ENCODE measurements at regions not wholly inside any gene's neighbourhood (a gene's known extent, or its start where the extent isn't known, plus 50 kb on each side); places are given as distances from the start of the nearest gene placed in this dataset.

- ATAC-seq (ENCODE audit: insufficient read depth, low FRiP score) (no peak), DNase-seq (no peak)
- Histone ChIP-seq H3K27me3 (ENCODE audit: control insufficient read depth in 3 of 3, insufficient read depth in 3 of 3, low read length in 2 of 3) (no peaks in the 10 kb centered on the region), H3K36me3 (ENCODE audit: control insufficient read depth in 4 of 4, insufficient read depth in 4 of 4, low read length in 4 of 4) (no peaks in the 10 kb centered on the region), H3K9ac (ENCODE audit: insufficient read depth in 1 of 2, low read length in 2 of 2) (no peak overlapping the region), H3K27ac (ENCODE audit: low read depth in 1 of 2, low read length in 1 of 2) (no peak overlapping the region), H3K4me1 (ENCODE audit: control insufficient read depth in 5 of 5, insufficient read depth in 5 of 5, low read length in 5 of 5) (peaks cover 0 to 10% (median 2%) of the 10 kb centered on the region in 5 donors), H3K4me3 (no peak overlapping the region), H3K9me3 (ENCODE audit: control insufficient read depth in 4 of 4, insufficient read depth in 3 of 4, low read length in 3 of 4) (no peaks in the 10 kb centered on the region)
- WGBS, 2 donors, result 82 to 91% methylated on average over 4 of the region's 4 CpGs
- TF ChIP-seq CTCF (IDR thresholded peaks at IDR 0.05; ENCODE audit: control extremely low read depth, extremely low read depth), result no peak
Measured at GRCh38 chr7:106482091-106482490, 178.9 kb downstream of the CCDC71L start.

- peaks cover 0 to 7% (median 2%) of the 10 kb centered on the region in 5 donors for H3K4me1 ChIP-seq (ENCODE audit: control insufficient read depth in 5 of 5, insufficient read depth in 5 of 5, low read length in 5 of 5)
- no peak for DNase-seq
- H3K9me3 ChIP-seq (ENCODE audit: control insufficient read depth in 4 of 4, insufficient read depth in 3 of 4, low read length in 3 of 4), result no peaks in the 10 kb centered on the region
- WGBS, 2 donors, result 40 to 49% methylated on average over 3 of the region's 3 CpGs
- no peak overlapping the region for H3K27ac ChIP-seq (ENCODE audit: low read depth in 1 of 2, low read length in 1 of 2)
- no peak for ATAC-seq (ENCODE audit: insufficient read depth, low FRiP score)
- no peaks in the 10 kb centered on the region for H3K36me3 ChIP-seq (ENCODE audit: control insufficient read depth in 4 of 4, insufficient read depth in 4 of 4, low read length in 4 of 4)
- no peak overlapping the region for H3K9ac ChIP-seq (ENCODE audit: insufficient read depth in 1 of 2, low read length in 2 of 2)
- no peaks in the 10 kb centered on the region for H3K27me3 ChIP-seq (ENCODE audit: control insufficient read depth in 3 of 3, insufficient read depth in 3 of 3, low read length in 2 of 3)
- no peak for TF ChIP-seq CTCF (IDR thresholded peaks at IDR 0.05; ENCODE audit: control extremely low read depth, extremely low read depth)
- no peak overlapping the region for H3K4me3 ChIP-seq
Measured at GRCh38 chr7:106480616-106481031, 180.3 kb downstream of the CCDC71L start.

GRCh38 chr7:106480161-106480579 lies 180.8 kb downstream of the CCDC71L start:
- Histone ChIP-seq H3K36me3 (ENCODE audit: control insufficient read depth in 4 of 4, insufficient read depth in 4 of 4, low read length in 4 of 4) (no peaks in the 10 kb centered on the region), H3K4me3 (no peak overlapping the region), H3K27ac (ENCODE audit: low read depth in 1 of 2, low read length in 1 of 2) (no peak overlapping the region), H3K27me3 (ENCODE audit: control insufficient read depth in 3 of 3, insufficient read depth in 3 of 3, low read length in 2 of 3) (no peaks in the 10 kb centered on the region), H3K4me1 (ENCODE audit: control insufficient read depth in 5 of 5, insufficient read depth in 5 of 5, low read length in 5 of 5) (peaks cover 0 to 7% (median 0%) of the 10 kb centered on the region in 5 donors), H3K9ac (ENCODE audit: insufficient read depth in 1 of 2, low read length in 2 of 2) (no peak overlapping the region), H3K9me3 (ENCODE audit: control insufficient read depth in 4 of 4, insufficient read depth in 3 of 4, low read length in 3 of 4) (no peaks in the 10 kb centered on the region)
- ATAC-seq (ENCODE audit: insufficient read depth, low FRiP score) (no peak), DNase-seq (no peak)
- TF ChIP-seq CTCF (IDR thresholded peaks at IDR 0.05; ENCODE audit: control extremely low read depth, extremely low read depth), result no peak
- 84% methylated on average over 1 of the region's 1 CpG for WGBS, 2 donors

GRCh38 chr7:106476751-106477150 lies 184.2 kb downstream of the CCDC71L start:
- no peaks in the 10 kb centered on the region for H3K27me3 ChIP-seq (ENCODE audit: control insufficient read depth in 3 of 3, insufficient read depth in 3 of 3, low read length in 2 of 3)
- no peaks in the 10 kb centered on the region for H3K9me3 ChIP-seq (ENCODE audit: control insufficient read depth in 4 of 4, insufficient read depth in 3 of 4, low read length in 3 of 4)
- WGBS, 2 donors, result 86 to 94% methylated on average over 2 of the region's 2 CpGs
- H3K4me3 ChIP-seq, result no peak overlapping the region
- no peak overlapping the region for H3K27ac ChIP-seq (ENCODE audit: low read depth in 1 of 2, low read length in 1 of 2)
- no peak overlapping the region for H3K9ac ChIP-seq (ENCODE audit: insufficient read depth in 1 of 2, low read length in 2 of 2)
- H3K36me3 ChIP-seq (ENCODE audit: control insufficient read depth in 4 of 4, insufficient read depth in 4 of 4, low read length in 4 of 4), result no peaks in the 10 kb centered on the region
- ATAC-seq (ENCODE audit: insufficient read depth, low FRiP score) (no peak), DNase-seq (no peak)
- H3K4me1 ChIP-seq (ENCODE audit: control insufficient read depth in 5 of 5, insufficient read depth in 5 of 5, low read length in 5 of 5), result no peaks in the 10 kb centered on the region
- no peak for TF ChIP-seq CTCF (IDR thresholded peaks at IDR 0.05; ENCODE audit: control extremely low read depth, extremely low read depth)

Data from lung (tissue), 11 donors.